Caco-2 (cell line): ENCODE measurements at regions not wholly inside any gene's neighbourhood (a gene's known extent, or its start where the extent isn't known, plus 50 kb on each side); places are given as distances from the start of the nearest gene placed in this dataset.

Experiments used
- BruUV-seq: library from RNA; stranded (reverse); fragments of 400-500 nt; replicated peaks from 2 replicates; lab custom pipeline; 2021; lab: Mats Ljungman, UMichigan
- CTCF ChIA-PET: fragments of 300-600 bp; sonication (Branson Sonifier 250); formaldehyde crosslinking; loops from one replicate; lab custom pipeline; 2022; ENCODE audit warnings: antibody characterized with exemption; lab: Charles Lee
- POLR2A ChIA-PET: fragments of 300-600 bp; sonication (Branson Sonifier 250); formaldehyde crosslinking; loops from one replicate; lab custom pipeline; 2022; ENCODE audit warnings: antibody characterized with exemption; lab: Charles Lee
- DNase-seq, 2 experiments: peaks; one replicate each; pipeline versions ENCODE4 v3.0.0 to v3.0.0-alpha.2; 2020 to 2022
- H3K27me3 ChIP-seq: replicated peaks from 2 replicates; pipeline ENCODE4 v1.6.0; 2011; ENCODE audit warnings: low read length; ENCODE audit not compliant: control insufficient read depth, insufficient read depth
- H3K36me3 ChIP-seq: 2 replicates; pipeline ENCODE4 v1.5.1; 2011; ENCODE audit warnings: low read length; ENCODE audit not compliant: control insufficient read depth, insufficient read depth
- H3K4me1 ChIP-seq: fragments of 250-450 bp; sonication (Bioruptor Pico); 2 replicates; pipeline ENCODE4 v1.5.1; 2020; ENCODE audit warnings: mild to moderate bottlenecking
- H3K4me3 ChIP-seq: 2 replicates; pipeline ENCODE4 v1.5.1; 2011; ENCODE audit warnings: low read depth, mild to moderate bottlenecking, control low read depth, low read length
- H3K9me3 ChIP-seq: fragments of 250-450 bp; sonication (Bioruptor Pico); 2 replicates; pipeline ENCODE4 v1.5.1; 2020; ENCODE audit warnings: mild to moderate bottlenecking, moderate library complexity
- H3K27ac Mint-ChIP-seq: one replicate; pipeline ENCODE4 v1.8.0; 2022; ENCODE audit warnings: mixed read lengths; ENCODE audit not compliant: unreplicated experiment
- H3K27me3 Mint-ChIP-seq: one replicate; pipeline ENCODE4 v1.8.0; 2022; ENCODE audit warnings: mixed read lengths; ENCODE audit not compliant: insufficient read depth, unreplicated experiment
- H3K36me3 Mint-ChIP-seq: one replicate; pipeline ENCODE4 v1.8.0; 2022; ENCODE audit warnings: mild to moderate bottlenecking, mixed read lengths; ENCODE audit not compliant: insufficient read depth, unreplicated experiment
- H3K4me1 Mint-ChIP-seq: one replicate; pipeline ENCODE4 v1.8.0; 2022; ENCODE audit warnings: low read depth, mixed read lengths; ENCODE audit not compliant: unreplicated experiment
- H3K4me3 Mint-ChIP-seq: one replicate; pipeline ENCODE4 v1.8.0; 2022; ENCODE audit warnings: mild to moderate bottlenecking, moderate library complexity, mixed read lengths; ENCODE audit not compliant: unreplicated experiment
- H3K9me3 Mint-ChIP-seq: one replicate; pipeline ENCODE4 v1.8.0; 2022; ENCODE audit warnings: mixed read lengths; ENCODE audit not compliant: unreplicated experiment
- CTCF ChIP-seq, 2 experiments: fragments of 200-600 bp in 1 of 2; IDR thresholded peaks; 1 replicate in 1 of 2; 2 replicates in 1 of 2; pipeline versions ENCODE4 v1.5.1 to v1.8.0; 2011 to 2022; ENCODE audit warnings: antibody characterized with exemption in 1 of 2, control low read depth in 1 of 2, inconsistent platforms in 1 of 2, low read depth in 1 of 2, low read length in 1 of 2, mild to moderate bottlenecking in 1 of 2, moderate library complexity in 1 of 2; ENCODE audit not compliant: insufficient read depth in 1 of 2, severe bottlenecking in 1 of 2, unreplicated experiment in 1 of 2
- intact Hi-C: fragments of 100-400 bp; cut with micrococcal nuclease; formaldehyde crosslinking; loops from one replicate; pipeline ENCODE4 v1.10.0; 2022; ENCODE audit not compliant: unreplicated experiment

GRCh38 chr13:53844473-53845146 lies 816.0 kb downstream of the OLFM4 start:
- H3K27me3 ChIP-seq: no peaks in the 10 kb centered on the region
- intact Hi-C loops: no loop called here
- no peaks in the 10 kb centered on the region for H3K4me1 Mint-ChIP-seq
- no peaks in the 10 kb centered on the region for H3K36me3 ChIP-seq
- H3K9me3 Mint-ChIP-seq: no peaks in the 10 kb centered on the region
- CTCF ChIA-PET: no interaction called here
- H3K4me3 Mint-ChIP-seq: no peak overlapping the region
- H3K4me3 ChIP-seq: no peak overlapping the region
- no peak for DNase-seq
- H3K27me3 Mint-ChIP-seq: peaks cover 8% of the 10 kb centered on the region
- no peaks in the 10 kb centered on the region for H3K36me3 Mint-ChIP-seq
- no TSS peak for BruUV-seq
- no peaks in the 10 kb centered on the region for H3K4me1 ChIP-seq
- no peak for TF ChIP-seq CTCF (IDR thresholded peaks at IDR 0.05; ENCODE audit: insufficient read depth in 1 of 2, low read depth in 1 of 2, low read length in 1 of 2, severe bottlenecking in 1 of 2, unreplicated experiment in 1 of 2)
- POLR2A ChIA-PET: no interaction called here
- no peaks in the 10 kb centered on the region for H3K9me3 ChIP-seq
- no peak overlapping the region for H3K27ac Mint-ChIP-seq

GRCh38 chr13:53847502-53847901 lies 818.9 kb downstream of the OLFM4 start:
- H3K27ac Mint-ChIP-seq: no peak overlapping the region
- intact Hi-C loops: no loop called here
- Histone ChIP-seq H3K4me3 (no peak overlapping the region), H3K9me3 (no peaks in the 10 kb centered on the region), H3K27me3 (no peaks in the 10 kb centered on the region), H3K36me3 (no peaks in the 10 kb centered on the region), H3K4me1 (no peaks in the 10 kb centered on the region)
- peaks cover 10% of the 10 kb centered on the region for H3K27me3 Mint-ChIP-seq
- no peak for TF ChIP-seq CTCF (IDR thresholded peaks at IDR 0.05; ENCODE audit: insufficient read depth in 1 of 2, low read depth in 1 of 2, low read length in 1 of 2, severe bottlenecking in 1 of 2, unreplicated experiment in 1 of 2)
- no peaks in the 10 kb centered on the region for H3K9me3 Mint-ChIP-seq
- no peak overlapping the region for H3K4me3 Mint-ChIP-seq
- ChIA-PET POLR2A (no interaction called here), CTCF (no interaction called here)
- no TSS peak for BruUV-seq
- H3K4me1 Mint-ChIP-seq: no peaks in the 10 kb centered on the region
- H3K36me3 Mint-ChIP-seq: no peaks in the 10 kb centered on the region
- no peak for DNase-seq

- no peak overlapping the region for H3K27ac Mint-ChIP-seq
- no peaks in the 10 kb centered on the region for H3K36me3 Mint-ChIP-seq
- BruUV-seq: no TSS peak
- TF ChIP-seq CTCF (IDR thresholded peaks at IDR 0.05; ENCODE audit: insufficient read depth in 1 of 2, low read depth in 1 of 2, low read length in 1 of 2, severe bottlenecking in 1 of 2, unreplicated experiment in 1 of 2): no peak
- DNase-seq: no peak
- no peaks in the 10 kb centered on the region for H3K9me3 ChIP-seq
- H3K4me3 Mint-ChIP-seq: no peak overlapping the region
- H3K27me3 ChIP-seq: no peaks in the 10 kb centered on the region
- ChIA-PET POLR2A (no interaction called here), CTCF (no interaction called here)
- no peaks in the 10 kb centered on the region for H3K4me1 Mint-ChIP-seq
- intact Hi-C loops: no loop called here
- no peaks in the 10 kb centered on the region for H3K36me3 ChIP-seq
- peaks cover 6% of the 10 kb centered on the region for H3K27me3 Mint-ChIP-seq
- no peak overlapping the region for H3K4me3 ChIP-seq
- no peaks in the 10 kb centered on the region for H3K9me3 Mint-ChIP-seq
- no peaks in the 10 kb centered on the region for H3K4me1 ChIP-seq
These were observed 819.9 kb downstream of the OLFM4 start for GRCh38 chr13:53848366-53848961.
